ENCODE measurements at regions not wholly inside any gene's neighbourhood (a gene's known extent, or its start where the extent isn't known, plus 50 kb on each side); places are given as distances from the start of the nearest gene placed in this dataset.

DNA sequence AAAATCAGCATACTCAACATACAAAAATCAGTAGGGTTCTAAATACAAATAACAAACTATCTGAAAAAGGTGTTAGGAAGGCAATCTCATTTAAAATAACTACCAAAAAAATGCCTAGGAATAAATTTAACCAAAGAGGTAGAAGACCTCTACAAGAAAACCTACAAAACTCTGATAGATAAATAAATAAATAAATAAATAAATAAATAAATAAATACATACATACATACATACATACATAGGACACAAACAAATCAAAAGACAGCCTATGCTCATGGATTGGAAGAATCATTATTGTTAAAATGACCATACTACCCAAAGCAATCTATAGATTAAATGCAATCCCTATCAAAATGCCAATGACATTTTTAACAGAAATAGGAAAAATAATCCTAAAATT is 194.7 kb downstream of the BARHL2 start (continued):
- no peak for TF ChIP-seq ZBTB33 (IDR thresholded peaks at IDR 0.05; ENCODE audit: extremely low read depth, insufficient replicate concordance, low read length)
- no peak for TF ChIP-seq SRF (IDR thresholded peaks at IDR 0.05; ENCODE audit: low read depth)
- no peak for TF ChIP-seq ZFX (IDR thresholded peaks at IDR 0.05)
- TF ChIP-seq TCF7L2 (IDR thresholded peaks at IDR 0.05; ENCODE audit: borderline replicate concordance, extremely low read depth, insufficient read depth, insufficient read length): no peak
- no peak for TF ChIP-seq SP1 (IDR thresholded peaks at IDR 0.05; ENCODE audit: low read depth)
- TF ChIP-seq CEBPB (IDR thresholded peaks at IDR 0.05; ENCODE audit: low read depth): no peak
- TF ChIP-seq ATF3 (IDR thresholded peaks at IDR 0.05): no peak
- no peak for TF ChIP-seq ELF1 (IDR thresholded peaks at IDR 0.05; ENCODE audit: borderline replicate concordance, low read depth)
- no peak for TF ChIP-seq EZH2 (IDR thresholded peaks at IDR 0.05)
- no peak for TF ChIP-seq FOSL1 (IDR thresholded peaks at IDR 0.05; ENCODE audit: low read depth)
- TF ChIP-seq EGR1 (IDR thresholded peaks at IDR 0.05; ENCODE audit: low read depth): no peak

GRCh38 chr1:90513956-90514355 is 203.1 kb downstream of the BARHL2 start:
- ATAC-seq: no peak
- no peak overlapping the region for H3K4me2 ChIP-seq (ENCODE audit: low read length)
- H3K4me3 ChIP-seq (replicated peaks in 1 of 2; ENCODE audit: low read depth in 1 of 2, low read length in 2 of 2): no peak overlapping the region
- peaks cover 25% of the 10 kb centered on the region; the same call in 1 of the 2 replicates for H3K27me3 ChIP-seq (ENCODE audit: insufficient read depth, low read length)
- no peaks in the 10 kb centered on the region for H3K36me3 ChIP-seq (ENCODE audit: control insufficient read depth in 1 of 2, insufficient read depth in 2 of 2, low read length in 2 of 2)
- no peak overlapping the region for H2AFZ ChIP-seq (ENCODE audit: low read depth, low read length, poor library complexity, severe bottlenecking)
- H3K9me2 ChIP-seq (ENCODE audit: insufficient read depth): no peaks in the 10 kb centered on the region
- H3K9ac ChIP-seq (ENCODE audit: low read length): no peak overlapping the region
- no peaks in the 10 kb centered on the region for H4K20me1 ChIP-seq (ENCODE audit: insufficient read depth)
- TF ChIP-seq EZH2 (IDR thresholded peaks at IDR 0.05): no peak
- no peak for TF ChIP-seq CEBPB (IDR thresholded peaks at IDR 0.05; ENCODE audit: low read depth)
- TF ChIP-seq ZNF274 (IDR thresholded peaks at IDR 0.05; ENCODE audit: low read depth, low read length): no peak
- no peak for TF ChIP-seq ELF1 (IDR thresholded peaks at IDR 0.05; ENCODE audit: borderline replicate concordance, low read depth)
- TF ChIP-seq MAX (IDR thresholded peaks at IDR 0.05): no peak
- no peak for TF ChIP-seq ATF3 (IDR thresholded peaks at IDR 0.05)
- no peaks in the 10 kb centered on the region for H3K4me1 ChIP-seq (ENCODE audit: control insufficient read depth in 1 of 2, insufficient read depth in 2 of 2, low read length in 2 of 2)
- H3K79me2 ChIP-seq (ENCODE audit: insufficient read depth, low read length): no peaks in the 10 kb centered on the region
- ChIA-PET POLR2A (no interaction called here), RAD21 (ENCODE audit: low non-redundant PET in 1 of 2, low total read pairs in 2 of 2, uncharacterized antibody in 2 of 2, unreplicated experiment in 2 of 2) (no interaction called here), CTCF (no interaction called here)
- intact Hi-C loops (cut with micrococcal nuclease): no loop called here
- no TSS peak for BruUV-seq (replicated peaks)
- no peak overlapping the region for H3K27ac ChIP-seq (ENCODE audit: low read depth, low read length)
- no peaks in the 10 kb centered on the region for H3K9me3 ChIP-seq (ENCODE audit: control insufficient read depth in 1 of 2, insufficient read depth in 1 of 2, low read depth in 1 of 2, low read length in 2 of 2)
- DNase-seq (ENCODE audit: low read depth, low spot score): no peak
